ENCODE measurements at regions not wholly inside any gene's neighbourhood (a gene's known extent, or its start where the extent isn't known, plus 50 kb on each side); places are given as distances from the start of the nearest gene placed in this dataset.

GRCh38 chr10:55266797-55267196 lies 465.8 kb upstream of the PCDH15 start:
- DNase-seq (ENCODE audit: low read depth), result no peak
- H3K4me3 ChIP-seq (ENCODE audit: control insufficient read depth, low read depth, low read length), result no peak overlapping the region
- TF ChIP-seq CTCF (conservative IDR thresholded peaks at IDR 0.05; ENCODE audit: control insufficient read depth, insufficient read depth, low read depth, low read length), result no peak

GRCh38 chr10:55263327-55263726 lies 462.3 kb upstream of the PCDH15 start:
- H3K4me3 ChIP-seq (ENCODE audit: control insufficient read depth, low read depth, low read length), result no peak overlapping the region
- no peak for DNase-seq (ENCODE audit: low read depth)
- TF ChIP-seq CTCF (conservative IDR thresholded peaks at IDR 0.05; ENCODE audit: control insufficient read depth, insufficient read depth, low read depth, low read length), result no peak

- DNase-seq (ENCODE audit: low read depth), result no peak
- H3K4me3 ChIP-seq (ENCODE audit: control insufficient read depth, low read depth, low read length), result no peak overlapping the region
- no peak for TF ChIP-seq CTCF (conservative IDR thresholded peaks at IDR 0.05; ENCODE audit: control insufficient read depth, insufficient read depth, low read depth, low read length)
Measured at GRCh38 chr10:55242544-55242943, 441.5 kb upstream of the PCDH15 start.

- DNase-seq (ENCODE audit: low read depth), result no peak
- no peak overlapping the region for H3K4me3 ChIP-seq (ENCODE audit: control insufficient read depth, low read depth, low read length)
- TF ChIP-seq CTCF (conservative IDR thresholded peaks at IDR 0.05; ENCODE audit: control insufficient read depth, insufficient read depth, low read depth, low read length), result no peak
Measured at GRCh38 chr10:55237462-55237861, 436.4 kb upstream of the PCDH15 start.

GRCh38 chr10:55233505-55233904 lies 432.5 kb upstream of the PCDH15 start:
- TF ChIP-seq CTCF (conservative IDR thresholded peaks at IDR 0.05; ENCODE audit: control insufficient read depth, insufficient read depth, low read depth, low read length), result no peak
- DNase-seq (ENCODE audit: low read depth), result no peak
- H3K4me3 ChIP-seq (ENCODE audit: control insufficient read depth, low read depth, low read length), result no peak overlapping the region

GRCh38 chr10:55233090-55233489 lies 432.1 kb upstream of the PCDH15 start:
- no peak for TF ChIP-seq CTCF (conservative IDR thresholded peaks at IDR 0.05; ENCODE audit: control insufficient read depth, insufficient read depth, low read depth, low read length)
- DNase-seq (ENCODE audit: low read depth), result no peak
- no peak overlapping the region for H3K4me3 ChIP-seq (ENCODE audit: control insufficient read depth, low read depth, low read length)

GRCh38 chr10:55232553-55232952 lies 431.5 kb upstream of the PCDH15 start:
- no peak overlapping the region for H3K4me3 ChIP-seq (ENCODE audit: control insufficient read depth, low read depth, low read length)
- no peak for DNase-seq (ENCODE audit: low read depth)
- TF ChIP-seq CTCF (conservative IDR thresholded peaks at IDR 0.05; ENCODE audit: control insufficient read depth, insufficient read depth, low read depth, low read length), result no peak

Data from fibroblast of mammary gland (primary cell).